Left lung (tissue), 4 donors: ENCODE measurements at regions not wholly inside any gene's neighbourhood (a gene's known extent, or its start where the extent isn't known, plus 50 kb on each side); places are given as distances from the start of the nearest gene placed in this dataset.
"Not testable (repeated sequence)": the region's sequence is repeated elsewhere in the genome, so short reads cannot be mapped to it uniquely, and the experiment has no call there.

ENCODE experiments used
- ATAC-seq: fragments of 200-7000 bp; cut with Tn5 transposase; one replicate; pipeline ENCODE4 v1.9.1; 2020; ENCODE audit warnings: moderate library complexity
- DNase-seq, 4 donors: peaks; one replicate each; pipeline ENCODE4 v3.0.0-alpha.2; 2013 to 2020
- H3K27ac ChIP-seq, 2 donors: fragments of 200-600 bp; sonication (generic) in 1 of 2; one replicate each; pipeline versions ENCODE4 v1.5.0 to v1.8.0; 2020 to 2021
- H3K27me3 ChIP-seq, 2 donors: fragments of 200-600 bp; sonication (generic) in 1 of 2; one replicate each; pipeline versions ENCODE4 v1.5.0 to v1.8.0; 2020 to 2021
- H3K36me3 ChIP-seq, 2 donors: fragments of 200-600 bp; sonication (generic) in 1 of 2; one replicate each; pipeline versions ENCODE4 v1.5.0 to v1.8.0; 2020 to 2021
- H3K4me1 ChIP-seq, 2 donors: fragments of 200-600 bp; one replicate each; pipeline ENCODE4 v1.8.0; 2021
- H3K4me3 ChIP-seq, 2 donors: fragments of 200-600 bp; sonication (generic) in 1 of 2; one replicate each; pipeline versions ENCODE4 v1.5.0 to v1.8.0; 2020 to 2021; ENCODE audit warnings: mild to moderate bottlenecking in 1 of 2
- H3K9me3 ChIP-seq, 2 donors: fragments of 200-600 bp; sonication (generic) in 1 of 2; one replicate each; pipeline versions ENCODE4 v1.5.0 to v1.8.0; 2020 to 2021
- intact Hi-C, 2 donors: fragments of 100-400 bp; cut with DNase I; formaldehyde crosslinking; loops; one replicate each; pipeline versions ENCODE4 v1.11.2 to v1.14.2; 2022
- TF ChIP-seq, protein P1 (sequence below), 2 donors: fragments of 200-600 bp; sonication (generic) in 1 of 2; IDR thresholded peaks; one replicate each; pipeline versions ENCODE4 v1.5.0 to v1.8.0; 2021; ENCODE audit warnings: antibody characterized with exemption in 2 of 2
- donor health status: DM: no; HTN: yes; CAD: no.
- donor health status: DM: no; HTN: no; CAD: no.

DNA sequence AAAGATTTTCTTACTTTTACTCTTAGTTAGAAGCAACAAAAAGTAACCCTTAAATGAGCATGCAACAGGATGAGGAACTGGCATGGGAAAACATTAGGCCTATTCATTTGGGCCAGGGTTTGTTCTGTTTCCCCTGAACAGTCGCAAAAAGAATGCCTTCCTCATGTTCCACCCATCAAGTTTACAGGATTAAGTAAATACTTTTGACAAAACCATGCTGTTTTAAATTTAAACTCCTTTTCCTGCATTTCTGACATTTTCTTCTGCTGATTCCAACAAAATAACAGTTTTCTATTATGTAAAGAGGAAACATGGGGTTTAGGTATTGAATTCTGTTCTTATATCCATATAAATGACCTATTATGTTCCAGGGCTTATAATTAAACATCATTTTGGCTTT is 236.6 kb upstream of the ACTBL2 start:
- ATAC-seq: no peak

DNA sequence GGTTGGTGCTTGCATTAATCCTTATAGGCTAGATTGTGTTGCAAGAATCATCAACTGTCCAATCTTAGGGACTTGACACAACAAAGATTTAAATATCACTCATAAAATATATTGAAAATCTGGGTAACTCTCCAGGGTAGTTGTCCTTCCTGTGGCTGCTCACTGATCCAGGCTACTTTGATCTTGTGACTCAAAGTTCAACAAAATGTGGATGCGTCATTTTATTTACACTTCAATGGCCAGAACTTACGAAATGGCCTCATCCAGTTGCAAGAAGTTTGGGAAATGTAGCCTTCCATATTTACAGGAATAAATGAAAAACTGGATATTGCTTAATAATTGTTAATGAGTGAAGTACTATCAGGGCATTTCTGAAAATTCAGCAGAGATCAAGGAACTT is 235.5 kb upstream of the ACTBL2 start:
- ATAC-seq: no peak
- TF ChIP-seq, protein P1, sequence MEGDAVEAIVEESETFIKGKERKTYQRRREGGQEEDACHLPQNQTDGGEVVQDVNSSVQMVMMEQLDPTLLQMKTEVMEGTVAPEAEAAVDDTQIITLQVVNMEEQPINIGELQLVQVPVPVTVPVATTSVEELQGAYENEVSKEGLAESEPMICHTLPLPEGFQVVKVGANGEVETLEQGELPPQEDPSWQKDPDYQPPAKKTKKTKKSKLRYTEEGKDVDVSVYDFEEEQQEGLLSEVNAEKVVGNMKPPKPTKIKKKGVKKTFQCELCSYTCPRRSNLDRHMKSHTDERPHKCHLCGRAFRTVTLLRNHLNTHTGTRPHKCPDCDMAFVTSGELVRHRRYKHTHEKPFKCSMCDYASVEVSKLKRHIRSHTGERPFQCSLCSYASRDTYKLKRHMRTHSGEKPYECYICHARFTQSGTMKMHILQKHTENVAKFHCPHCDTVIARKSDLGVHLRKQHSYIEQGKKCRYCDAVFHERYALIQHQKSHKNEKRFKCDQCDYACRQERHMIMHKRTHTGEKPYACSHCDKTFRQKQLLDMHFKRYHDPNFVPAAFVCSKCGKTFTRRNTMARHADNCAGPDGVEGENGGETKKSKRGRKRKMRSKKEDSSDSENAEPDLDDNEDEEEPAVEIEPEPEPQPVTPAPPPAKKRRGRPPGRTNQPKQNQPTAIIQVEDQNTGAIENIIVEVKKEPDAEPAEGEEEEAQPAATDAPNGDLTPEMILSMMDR (IDR thresholded peaks at IDR 0.05): no peak

More for the DNA sequence above, 236.6 kb upstream of the ACTBL2 start:
- Histone ChIP-seq H3K4me1 (no peaks in the 10 kb centered on the region), H3K9me3 (no peaks in the 10 kb centered on the region), H3K27me3 (no peaks in the 10 kb centered on the region), H3K36me3 (no peaks in the 10 kb centered on the region), H3K4me3 (no peak overlapping the region), H3K27ac (no peak overlapping the region)
- intact Hi-C loops: no loop called here
- TF ChIP-seq, protein P1 (IDR thresholded peaks at IDR 0.05): no peak
- DNase-seq: no peak

DNA sequence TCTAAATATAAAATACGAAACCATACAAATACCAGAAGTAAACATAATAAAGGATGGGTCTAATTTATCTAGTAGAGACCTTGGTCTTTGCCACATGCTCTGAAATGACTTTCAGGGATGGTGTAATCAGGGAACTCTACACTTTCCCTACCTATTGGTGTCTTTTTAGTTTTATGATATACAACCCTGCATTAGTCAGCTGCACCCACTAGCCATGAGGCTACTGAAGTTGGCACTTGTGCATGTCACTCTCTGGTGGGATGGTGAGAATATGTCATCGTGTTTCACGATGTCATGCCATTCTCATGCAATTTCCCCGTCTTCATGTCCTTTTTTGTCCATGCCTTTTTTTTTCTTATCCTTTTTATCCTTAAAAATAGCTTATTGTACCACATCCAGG is 234.9 kb upstream of the ACTBL2 start:
- DNase-seq (no peak), ATAC-seq (no peak)
- no peaks in the 10 kb centered on the region for H3K27me3 ChIP-seq
- no peaks in the 10 kb centered on the region for H3K36me3 ChIP-seq
- peaks cover 0 to 6% of the 10 kb centered on the region in 2 donors for H3K9me3 ChIP-seq
- no peaks in the 10 kb centered on the region for H3K4me1 ChIP-seq
- intact Hi-C loops: no loop called here
- H3K27ac ChIP-seq: no peak overlapping the region
- TF ChIP-seq, protein P1 (IDR thresholded peaks at IDR 0.05): no peak
- H3K4me3 ChIP-seq: no peak overlapping the region

More for the DNA sequence above, 235.5 kb upstream of the ACTBL2 start:
- no peak overlapping the region for H3K4me3 ChIP-seq
- H3K4me1 ChIP-seq: no peaks in the 10 kb centered on the region
- DNase-seq: no peak
- no peaks in the 10 kb centered on the region for H3K27me3 ChIP-seq
- H3K36me3 ChIP-seq: no peaks in the 10 kb centered on the region
- no peak overlapping the region for H3K27ac ChIP-seq
- intact Hi-C loops: no loop called here
- peaks cover 0 to 6% of the 10 kb centered on the region in 2 donors for H3K9me3 ChIP-seq

DNA sequence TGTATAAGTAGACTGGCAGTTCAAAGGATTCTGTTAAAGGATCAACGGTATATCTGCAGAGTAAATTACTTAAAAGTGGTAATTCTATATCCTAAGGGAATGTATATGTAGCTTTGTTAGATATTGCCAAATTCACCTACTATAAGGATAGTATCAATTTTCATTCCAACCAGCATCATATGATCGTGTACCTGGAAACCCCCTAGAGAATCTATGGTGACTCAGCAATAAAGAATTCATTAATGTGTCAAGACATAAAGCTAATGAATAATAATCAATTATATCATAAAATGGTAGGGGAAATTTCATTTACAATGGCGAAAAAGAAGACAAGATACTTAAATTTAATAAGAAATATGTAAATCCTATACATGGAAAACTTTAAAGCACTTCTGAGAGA is 234.1 kb upstream of the ACTBL2 start:
- Histone ChIP-seq H3K9me3 (peaks cover 0 to 6% of the 10 kb centered on the region in 2 donors), H3K27ac (no peak overlapping the region), H3K36me3 (no peaks in the 10 kb centered on the region), H3K27me3 (no peaks in the 10 kb centered on the region), H3K4me1 (no peaks in the 10 kb centered on the region), H3K4me3 (no peak overlapping the region)
- TF ChIP-seq, protein P1 (IDR thresholded peaks at IDR 0.05): no peak
- no peak for DNase-seq
- ATAC-seq: no peak
- intact Hi-C loops: no loop called here

DNA sequence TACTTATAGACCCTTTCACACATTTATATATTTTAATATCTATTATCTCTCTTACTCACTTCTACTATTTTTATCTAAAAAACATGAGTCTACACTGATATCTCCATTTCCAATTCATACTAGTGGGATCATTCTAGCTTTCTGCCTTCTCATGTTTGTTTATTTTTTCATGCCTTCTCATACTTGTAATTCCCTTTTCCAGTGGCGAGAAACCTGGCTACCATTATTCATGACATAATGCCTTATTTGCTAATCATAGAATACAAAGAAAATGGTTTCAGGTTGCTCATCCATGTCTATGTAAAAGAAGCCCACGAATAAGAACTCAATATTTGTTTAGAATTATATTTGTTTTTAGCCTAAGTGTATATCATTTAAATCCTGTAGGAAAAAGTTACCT is 232.7 kb upstream of the ACTBL2 start:
- Histone ChIP-seq H3K4me1 (peaks cover 0 to under 1% of the 10 kb centered on the region in 2 donors), H3K36me3 (no peaks in the 10 kb centered on the region), H3K27ac (no peak overlapping the region), H3K9me3 (peaks cover 0 to 6% of the 10 kb centered on the region in 2 donors), H3K27me3 (no peaks in the 10 kb centered on the region), H3K4me3 (no peak overlapping the region)
- ATAC-seq (no peak), DNase-seq (no peak)
- intact Hi-C loops: no loop called here
- TF ChIP-seq, protein P1 (IDR thresholded peaks at IDR 0.05): no peak

DNA sequence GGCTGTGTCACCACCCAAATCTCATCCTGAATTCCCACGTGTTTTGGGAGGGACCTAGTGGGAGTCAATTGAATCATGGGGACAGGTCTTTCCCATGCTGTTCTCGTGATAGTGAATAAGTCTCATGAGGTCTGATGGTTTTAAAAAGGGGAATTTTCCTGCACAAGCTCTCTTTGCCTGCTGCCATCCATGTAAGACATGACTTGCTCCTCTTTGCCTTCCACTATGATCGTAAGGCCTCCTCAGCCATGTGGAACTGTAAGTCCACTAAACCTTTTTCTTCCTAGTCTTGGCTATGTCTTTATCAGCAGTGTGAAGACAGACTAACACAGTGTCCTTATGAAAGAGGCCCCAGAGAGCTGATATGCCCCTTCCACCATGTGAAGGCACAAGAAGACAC is 230.9 kb upstream of the ACTBL2 start:
- H3K27me3 ChIP-seq, H3K4me1 ChIP-seq, DNase-seq, H3K27ac ChIP-seq, H3K36me3 ChIP-seq, ATAC-seq, intact Hi-C loops, H3K4me3 ChIP-seq, H3K9me3 ChIP-seq: not testable (repeated sequence)
